ENCODE measurements at regions not wholly inside any gene's neighbourhood (a gene's known extent, or its start where the extent isn't known, plus 50 kb on each side); places are given as distances from the start of the nearest gene placed in this dataset.

DNA sequence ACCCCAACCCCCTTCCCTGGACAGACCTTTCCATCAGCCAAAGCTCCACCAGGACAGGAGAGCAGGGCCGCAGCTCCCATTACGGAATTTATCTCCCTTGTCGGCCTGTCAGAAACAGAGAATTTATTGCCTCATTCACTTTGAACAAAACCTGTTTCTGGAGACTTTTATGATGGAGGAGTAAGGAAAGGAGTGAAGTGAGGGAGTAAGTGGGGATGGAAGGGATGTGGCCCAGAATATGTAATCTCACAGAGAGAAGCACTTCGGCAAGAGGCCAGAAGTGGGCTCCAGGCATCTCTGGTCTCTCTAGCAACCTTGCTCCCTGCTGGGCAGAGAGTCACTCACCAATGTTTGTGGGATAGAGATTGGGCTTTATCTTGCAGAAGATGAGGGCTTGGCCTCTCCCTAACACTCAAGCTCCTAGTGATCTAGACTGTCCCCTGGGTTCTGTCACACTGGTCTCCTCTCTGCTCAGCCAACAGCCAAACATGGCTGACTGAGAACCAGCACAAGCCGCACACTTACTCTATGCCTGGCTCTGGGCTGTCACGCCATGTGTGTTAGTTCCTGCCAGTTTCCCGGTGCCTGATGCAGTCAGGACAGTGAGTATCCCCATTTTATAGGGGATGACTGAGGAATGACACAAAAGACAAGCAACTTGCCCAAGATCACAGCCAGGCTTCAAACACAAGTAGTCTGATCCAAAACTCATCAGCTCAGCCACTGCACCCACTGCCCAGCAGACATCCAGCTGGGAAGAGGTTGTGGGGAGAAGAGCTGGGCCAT is 149.4 kb upstream of the ZMIZ1 start:
- no peaks in the 10 kb centered on the region for H3K9me3 ChIP-seq (ENCODE audit: control insufficient read depth in 2 of 2, insufficient read depth in 1 of 2, low read depth in 1 of 2, low read length in 1 of 2)
- DNase-seq (no peak), FAIRE-seq (no peak)
- peaks cover 0 to 17% (median 0%) of the 10 kb centered on the region in 3 donors for H3K4me1 ChIP-seq (ENCODE audit: control insufficient read depth in 3 of 3, insufficient read depth in 2 of 3, low read depth in 1 of 3, low read length in 2 of 3)
- H3K36me3 ChIP-seq (ENCODE audit: control insufficient read depth in 3 of 3, insufficient read depth in 2 of 3, low read depth in 1 of 3, low read length in 3 of 3), result no peaks in the 10 kb centered on the region
- H3K4me3 ChIP-seq (ENCODE audit: low read depth in 1 of 3, low read length in 3 of 3), result no peak overlapping the region
- no peak overlapping the region for H3K27ac ChIP-seq (ENCODE audit: low read depth in 1 of 3, low read length in 2 of 3)
- H3K27me3 ChIP-seq (ENCODE audit: control insufficient read depth in 3 of 3, insufficient read depth in 3 of 3, low read length in 3 of 3), result peaks cover 0 to 5% (median 2%) of the 10 kb centered on the region in 3 donors
- 88 to 92% (median 89%) methylated on average over 7 of the region's 7 CpGs for WGBS, 3 donors

DNA sequence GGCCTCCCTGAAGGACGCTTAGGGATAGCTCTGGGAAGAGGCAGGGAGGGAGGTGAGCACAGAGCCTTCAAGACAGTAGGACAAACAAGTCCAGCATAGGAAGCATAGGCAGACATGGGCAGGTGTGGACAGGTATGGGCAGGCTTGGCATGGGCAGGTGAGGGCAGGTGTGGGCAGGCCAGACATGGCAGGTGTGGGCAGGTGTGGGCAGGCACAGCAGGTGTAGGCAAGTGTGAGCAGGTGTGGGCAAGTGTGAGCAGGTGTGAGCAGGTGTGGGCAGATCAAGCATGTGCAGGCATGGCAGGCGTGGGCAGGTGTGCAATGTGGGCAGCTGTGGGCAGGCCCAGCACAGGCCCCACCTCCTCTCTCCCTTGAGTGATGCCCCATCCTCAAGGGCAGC is 148.8 kb upstream of the ZMIZ1 start:
- Histone ChIP-seq H3K27me3 (ENCODE audit: control insufficient read depth in 3 of 3, insufficient read depth in 3 of 3, low read length in 3 of 3) (peaks cover 0 to 5% (median 2%) of the 10 kb centered on the region in 3 donors), H3K27ac (ENCODE audit: low read depth in 1 of 3, low read length in 2 of 3) (no peak overlapping the region), H3K4me1 (ENCODE audit: control insufficient read depth in 3 of 3, insufficient read depth in 2 of 3, low read depth in 1 of 3, low read length in 2 of 3) (peaks cover 0 to 15% (median 0%) of the 10 kb centered on the region in 3 donors), H3K4me3 (ENCODE audit: low read depth in 1 of 3, low read length in 3 of 3) (no peak overlapping the region), H3K9me3 (ENCODE audit: control insufficient read depth in 2 of 2, insufficient read depth in 1 of 2, low read depth in 1 of 2, low read length in 1 of 2) (no peaks in the 10 kb centered on the region), H3K36me3 (ENCODE audit: control insufficient read depth in 3 of 3, insufficient read depth in 2 of 3, low read depth in 1 of 3, low read length in 3 of 3) (no peaks in the 10 kb centered on the region)
- WGBS, 3 donors, result 76 to 83% (median 76%) methylated on average over 2 of the region's 2 CpGs
- FAIRE-seq, result no peak
- no peak for DNase-seq

GRCh38 chr10:78921895-78922294 is 146.9 kb upstream of the ZMIZ1 start:
- Histone ChIP-seq H3K4me3 (ENCODE audit: low read depth in 1 of 3, low read length in 3 of 3) (no peak overlapping the region), H3K36me3 (ENCODE audit: control insufficient read depth in 3 of 3, insufficient read depth in 2 of 3, low read depth in 1 of 3, low read length in 3 of 3) (no peaks in the 10 kb centered on the region), H3K27me3 (ENCODE audit: control insufficient read depth in 3 of 3, insufficient read depth in 3 of 3, low read length in 3 of 3) (peaks cover 0 to 5% (median 2%) of the 10 kb centered on the region in 3 donors), H3K4me1 (ENCODE audit: control insufficient read depth in 3 of 3, insufficient read depth in 2 of 3, low read depth in 1 of 3, low read length in 2 of 3) (peaks cover 0 to 19% (median 0%) of the 10 kb centered on the region in 3 donors), H3K27ac (ENCODE audit: low read depth in 1 of 3, low read length in 2 of 3) (no peak overlapping the region), H3K9me3 (ENCODE audit: control insufficient read depth in 2 of 2, insufficient read depth in 1 of 2, low read depth in 1 of 2, low read length in 1 of 2) (no peaks in the 10 kb centered on the region)
- DNase-seq, result no peak
- FAIRE-seq, result no peak
- 89 to 92% (median 91%) methylated on average over 3 of the region's 3 CpGs for WGBS, 3 donors

DNA sequence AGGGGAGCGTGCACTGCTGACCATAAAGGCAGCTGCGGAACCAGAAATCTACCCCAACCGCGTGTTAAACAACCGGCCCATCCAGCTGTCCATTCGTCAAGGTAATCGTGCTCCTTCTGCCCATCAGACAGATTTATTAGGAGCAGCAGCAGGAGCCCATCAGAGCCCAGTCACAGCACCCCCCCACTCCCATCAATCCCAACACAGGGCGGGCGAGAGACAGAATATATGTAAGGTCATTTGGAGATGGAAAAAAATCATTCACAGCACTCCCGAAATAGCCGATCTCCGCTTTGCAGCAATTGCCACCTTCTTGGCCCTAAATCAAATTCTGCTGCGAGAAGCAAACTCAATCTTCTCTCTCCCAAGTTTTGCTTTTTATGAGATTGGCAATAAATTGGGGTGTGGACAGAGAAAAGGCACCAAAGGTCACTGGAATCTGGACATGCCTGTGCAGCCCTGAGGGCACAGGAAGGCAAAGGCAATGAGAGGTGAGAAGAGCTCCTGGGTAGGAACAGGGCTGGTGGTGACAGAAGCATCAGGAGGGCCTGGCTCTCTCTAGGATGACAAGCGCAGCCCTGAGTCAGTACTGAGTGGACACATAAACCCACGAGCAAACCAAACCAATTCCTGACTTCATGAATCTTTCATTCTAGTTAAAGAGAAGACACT is 145.0 kb upstream of the ZMIZ1 start:
- FAIRE-seq (no peak), DNase-seq (peak in 1 of 2 donors; percentile 75)
- no peak overlapping the region for H3K27ac ChIP-seq (ENCODE audit: low read depth in 1 of 3, low read length in 2 of 3)
- H3K36me3 ChIP-seq (ENCODE audit: control insufficient read depth in 3 of 3, insufficient read depth in 2 of 3, low read depth in 1 of 3, low read length in 3 of 3), result no peaks in the 10 kb centered on the region
- H3K4me3 ChIP-seq (ENCODE audit: low read depth in 1 of 3, low read length in 3 of 3), result no peak overlapping the region
- H3K27me3 ChIP-seq (ENCODE audit: control insufficient read depth in 3 of 3, insufficient read depth in 3 of 3, low read length in 3 of 3), result peaks cover 0 to 5% (median 0%) of the 10 kb centered on the region in 3 donors
- H3K4me1 ChIP-seq (ENCODE audit: control insufficient read depth in 3 of 3, insufficient read depth in 2 of 3, low read depth in 1 of 3, low read length in 2 of 3), result peaks cover 0 to 19% (median 0%) of the 10 kb centered on the region in 3 donors
- 21 to 63% (median 40%) methylated on average over 15 of the region's 15 CpGs for WGBS, 3 donors
- no peaks in the 10 kb centered on the region for H3K9me3 ChIP-seq (ENCODE audit: control insufficient read depth in 2 of 2, insufficient read depth in 1 of 2, low read depth in 1 of 2, low read length in 1 of 2)

DNA sequence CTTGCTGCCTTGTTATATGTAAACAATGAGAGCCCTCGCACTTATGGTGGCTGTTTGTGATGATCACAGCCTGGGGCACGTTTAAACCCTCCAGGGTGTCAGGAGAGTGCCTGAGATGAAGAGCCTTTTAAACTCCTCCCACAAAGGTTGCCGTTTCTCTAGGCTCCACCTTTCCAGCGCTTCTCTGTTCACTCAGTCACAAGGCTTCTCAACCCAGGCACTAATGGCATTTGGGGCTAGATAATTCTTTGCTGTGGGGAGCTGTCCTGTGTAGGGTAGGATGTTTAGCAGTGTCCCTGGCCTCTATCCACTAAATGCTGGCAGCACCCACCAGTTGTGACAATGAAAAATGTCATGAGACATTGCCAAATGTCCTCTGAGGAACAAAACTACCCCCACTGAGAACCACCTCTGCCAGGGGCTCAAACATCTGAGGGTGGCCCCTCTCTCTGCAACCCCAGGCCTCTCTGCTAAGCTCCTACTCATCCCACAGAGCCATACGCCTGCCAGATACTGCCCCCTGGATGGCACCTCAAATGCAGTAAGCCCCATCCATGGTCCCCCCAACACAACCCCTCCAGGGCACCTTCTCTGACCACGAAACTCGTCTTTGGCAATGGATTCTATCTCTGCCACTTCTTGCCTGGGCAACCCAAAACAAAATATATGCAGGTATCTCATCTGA is 144.3 kb upstream of the ZMIZ1 start:
- Histone ChIP-seq H3K36me3 (ENCODE audit: control insufficient read depth in 3 of 3, insufficient read depth in 2 of 3, low read depth in 1 of 3, low read length in 3 of 3) (no peaks in the 10 kb centered on the region), H3K27ac (ENCODE audit: low read depth in 1 of 3, low read length in 2 of 3) (no peak overlapping the region), H3K4me3 (ENCODE audit: low read depth in 1 of 3, low read length in 3 of 3) (no peak overlapping the region), H3K9me3 (ENCODE audit: control insufficient read depth in 2 of 2, insufficient read depth in 1 of 2, low read depth in 1 of 2, low read length in 1 of 2) (no peaks in the 10 kb centered on the region), H3K27me3 (ENCODE audit: control insufficient read depth in 3 of 3, insufficient read depth in 3 of 3, low read length in 3 of 3) (peaks cover 0 to 4% (median 0%) of the 10 kb centered on the region in 3 donors), H3K4me1 (ENCODE audit: control insufficient read depth in 3 of 3, insufficient read depth in 2 of 3, low read depth in 1 of 3, low read length in 2 of 3) (peaks cover 0 to 19% (median 0%) of the 10 kb centered on the region in 3 donors)
- DNase-seq (no peak), FAIRE-seq (no peak)
- 56 to 69% (median 64%) methylated on average over 7 of the region's 7 CpGs for WGBS, 3 donors

DNA sequence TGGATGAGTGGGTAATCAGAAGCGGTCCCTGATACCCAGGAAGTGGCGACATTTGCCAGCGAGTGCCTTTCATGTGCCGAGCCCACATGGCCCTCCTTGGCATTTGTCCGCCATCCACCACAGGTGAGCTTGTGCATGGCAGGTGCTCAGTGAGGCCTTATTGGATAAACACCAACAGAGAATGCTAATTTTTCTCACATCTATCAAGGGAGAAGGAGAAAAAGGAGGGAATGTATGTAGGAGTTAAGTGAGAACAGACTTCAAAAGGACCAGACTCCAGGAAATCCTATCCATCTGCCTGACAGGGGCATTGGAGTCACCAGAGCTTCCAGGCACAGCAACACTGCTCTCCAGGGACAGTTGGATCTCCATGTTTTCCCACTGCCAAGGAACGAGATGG is 143.5 kb upstream of the ZMIZ1 start:
- FAIRE-seq (no peak), DNase-seq (no peak)
- no peaks in the 10 kb centered on the region for H3K9me3 ChIP-seq (ENCODE audit: control insufficient read depth in 2 of 2, insufficient read depth in 1 of 2, low read depth in 1 of 2, low read length in 1 of 2)
- no peaks in the 10 kb centered on the region for H3K36me3 ChIP-seq (ENCODE audit: control insufficient read depth in 3 of 3, insufficient read depth in 2 of 3, low read depth in 1 of 3, low read length in 3 of 3)
- no peak overlapping the region for H3K4me3 ChIP-seq (ENCODE audit: low read depth in 1 of 3, low read length in 3 of 3)
- H3K27me3 ChIP-seq (ENCODE audit: control insufficient read depth in 3 of 3, insufficient read depth in 3 of 3, low read length in 3 of 3), result peaks cover 0 to 3% (median 0%) of the 10 kb centered on the region in 3 donors
- peaks cover 0 to 19% (median 0%) of the 10 kb centered on the region in 3 donors for H3K4me1 ChIP-seq (ENCODE audit: control insufficient read depth in 3 of 3, insufficient read depth in 2 of 3, low read depth in 1 of 3, low read length in 2 of 3)
- H3K27ac ChIP-seq (ENCODE audit: low read depth in 1 of 3, low read length in 2 of 3), result no peak overlapping the region
- 81 to 91% (median 90%) methylated on average over 6 of the region's 6 CpGs for WGBS, 3 donors

GRCh38 chr10:78925800-78926319 is 142.9 kb upstream of the ZMIZ1 start:
- Histone ChIP-seq H3K27ac (ENCODE audit: low read depth in 1 of 3, low read length in 2 of 3) (no peak overlapping the region), H3K36me3 (ENCODE audit: control insufficient read depth in 3 of 3, insufficient read depth in 2 of 3, low read depth in 1 of 3, low read length in 3 of 3) (no peaks in the 10 kb centered on the region), H3K4me1 (ENCODE audit: control insufficient read depth in 3 of 3, insufficient read depth in 2 of 3, low read depth in 1 of 3, low read length in 2 of 3) (peaks cover 0 to 19% (median 0%) of the 10 kb centered on the region in 3 donors), H3K9me3 (ENCODE audit: control insufficient read depth in 2 of 2, insufficient read depth in 1 of 2, low read depth in 1 of 2, low read length in 1 of 2) (no peaks in the 10 kb centered on the region), H3K4me3 (ENCODE audit: low read depth in 1 of 3, low read length in 3 of 3) (no peak overlapping the region), H3K27me3 (ENCODE audit: control insufficient read depth in 3 of 3, insufficient read depth in 3 of 3, low read length in 3 of 3) (peaks cover 0 to 3% (median 0%) of the 10 kb centered on the region in 3 donors)
- no peak for FAIRE-seq
- WGBS, 3 donors, result 32 to 62% (median 35%) methylated on average over 6 of the region's 6 CpGs
- peak; percentile 75 to 77 for DNase-seq
